ENCODE measurements at regions not wholly inside any gene's neighbourhood (a gene's known extent, or its start where the extent isn't known, plus 50 kb on each side); places are given as distances from the start of the nearest gene placed in this dataset.

DNA sequence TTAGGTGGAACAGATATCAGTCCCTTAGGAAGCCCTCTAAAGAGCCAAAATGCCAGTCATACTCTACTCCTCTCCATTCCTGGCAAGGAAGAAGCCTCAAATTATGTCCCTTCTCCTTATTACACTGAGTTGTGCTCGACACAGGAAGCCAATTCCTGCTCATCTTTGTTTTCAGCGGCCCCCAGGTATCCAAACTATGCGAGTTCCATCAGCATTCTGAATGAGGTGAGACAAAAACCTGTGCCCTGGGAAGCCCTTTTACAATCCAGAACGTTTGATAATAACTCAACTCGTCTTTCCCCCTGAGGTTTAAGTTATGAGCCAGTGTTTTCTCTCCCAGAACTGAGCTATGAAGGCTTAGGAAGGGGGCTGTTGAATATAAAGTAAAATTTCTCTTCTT lies 580.5 kb downstream of the NXPH1 start:
- no peak overlapping the region for H3K27ac ChIP-seq (ENCODE audit: low read depth, low read length)
- CTCF ChIA-PET: no interaction called here
- Mint-ChIP-seq H3K4me1 (no peaks in the 10 kb centered on the region), H3K36me3 (no peaks in the 10 kb centered on the region), H3K27me3 (no peaks in the 10 kb centered on the region), H3K9me3 (peaks cover 0 to 40% (median 10%) of the 10 kb centered on the region in 11 donors), H3K4me3 (no peak overlapping the region), H3K27ac (no peak overlapping the region)
- H3K4me1 ChIP-seq (ENCODE audit: control insufficient read depth in 2 of 2, insufficient read depth in 2 of 2, low read length in 2 of 2): no peaks in the 10 kb centered on the region
- no peak overlapping the region for H3K4me3 ChIP-seq (ENCODE audit: low read length)
- H3K9me3 ChIP-seq (ENCODE audit: control insufficient read depth in 2 of 3, low read length in 3 of 3): no peaks in the 10 kb centered on the region
- intact Hi-C loops (cut with micrococcal nuclease): no loop called here
- POLR2A ChIA-PET: no interaction called here
- no peak for ATAC-seq
- no peaks in the 10 kb centered on the region for H3K27me3 ChIP-seq (ENCODE audit: control insufficient read depth in 2 of 2, insufficient read depth in 2 of 2, low read length in 2 of 2)
- no peaks in the 10 kb centered on the region for H3K36me3 ChIP-seq (ENCODE audit: control insufficient read depth in 2 of 3, insufficient read depth in 3 of 3, low read length in 3 of 3)
- no peak for DNase-seq

DNA sequence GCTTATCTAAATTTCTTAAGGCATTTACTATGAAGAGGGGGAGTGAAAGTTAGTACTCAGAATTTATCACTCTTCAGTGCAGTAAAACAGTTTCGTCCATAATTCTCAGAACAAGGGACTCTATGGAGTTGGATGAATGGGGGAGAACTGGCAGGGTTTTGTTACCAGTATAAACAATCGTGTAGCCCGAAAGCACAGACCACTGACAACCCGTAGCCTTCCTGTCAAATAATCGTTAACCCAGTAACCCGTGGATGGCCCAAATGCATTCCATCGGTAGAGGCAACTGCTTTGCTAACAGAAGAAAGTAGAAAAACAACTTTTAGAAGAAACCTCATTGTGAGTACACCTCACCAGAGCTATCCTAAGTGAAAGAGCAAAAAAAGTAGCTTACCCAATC lies 583.9 kb downstream of the NXPH1 start:
- Mint-ChIP-seq H3K4me1 (no peaks in the 10 kb centered on the region), H3K36me3 (no peaks in the 10 kb centered on the region), H3K4me3 (no peak overlapping the region), H3K9me3 (peaks cover 0 to 22% (median 6%) of the 10 kb centered on the region in 11 donors), H3K27ac (no peak overlapping the region), H3K27me3 (no peaks in the 10 kb centered on the region)
- CTCF ChIA-PET: no interaction called here
- POLR2A ChIA-PET: no interaction called here
- Histone ChIP-seq H3K27ac (ENCODE audit: low read depth, low read length) (no peak overlapping the region), H3K36me3 (ENCODE audit: control insufficient read depth in 2 of 3, insufficient read depth in 3 of 3, low read length in 3 of 3) (no peaks in the 10 kb centered on the region), H3K4me3 (ENCODE audit: low read length) (no peak overlapping the region), H3K4me1 (ENCODE audit: control insufficient read depth in 2 of 2, insufficient read depth in 2 of 2, low read length in 2 of 2) (no peaks in the 10 kb centered on the region), H3K9me3 (ENCODE audit: control insufficient read depth in 2 of 3, low read length in 3 of 3) (no peaks in the 10 kb centered on the region), H3K27me3 (ENCODE audit: control insufficient read depth in 2 of 2, insufficient read depth in 2 of 2, low read length in 2 of 2) (no peaks in the 10 kb centered on the region)
- ATAC-seq (no peak), DNase-seq (no peak)
- intact Hi-C loops (cut with micrococcal nuclease): no loop called here

DNA sequence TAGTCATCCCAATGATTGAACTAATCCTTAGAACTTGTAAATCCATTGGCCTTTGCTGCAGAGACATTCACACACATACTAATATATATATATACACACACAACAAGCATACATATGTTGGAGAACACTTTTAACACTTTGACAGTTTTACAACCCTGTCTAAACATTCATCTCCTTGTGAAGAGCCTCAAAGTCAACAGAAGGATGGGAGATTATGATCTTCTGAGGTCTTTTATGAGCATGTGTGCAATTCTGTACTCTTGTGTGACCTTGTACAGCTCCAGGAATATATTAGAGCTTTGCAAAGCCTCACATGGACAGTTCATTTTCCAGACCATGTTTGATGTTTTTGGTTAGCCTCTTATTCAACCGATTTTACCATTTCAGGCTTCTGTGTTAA lies 589.0 kb downstream of the NXPH1 start:
- Histone ChIP-seq H3K4me1 (ENCODE audit: control insufficient read depth in 2 of 2, insufficient read depth in 2 of 2, low read length in 2 of 2) (no peaks in the 10 kb centered on the region), H3K27ac (ENCODE audit: low read depth, low read length) (no peak overlapping the region), H3K27me3 (ENCODE audit: control insufficient read depth in 2 of 2, insufficient read depth in 2 of 2, low read length in 2 of 2) (no peaks in the 10 kb centered on the region), H3K9me3 (ENCODE audit: control insufficient read depth in 2 of 3, low read length in 3 of 3) (no peaks in the 10 kb centered on the region), H3K4me3 (ENCODE audit: low read length) (no peak overlapping the region), H3K36me3 (ENCODE audit: control insufficient read depth in 2 of 3, insufficient read depth in 3 of 3, low read length in 3 of 3) (no peaks in the 10 kb centered on the region)
- CTCF ChIA-PET: no interaction called here
- Mint-ChIP-seq H3K27ac (no peak overlapping the region), H3K4me1 (no peaks in the 10 kb centered on the region), H3K27me3 (no peaks in the 10 kb centered on the region), H3K9me3 (peaks cover 0 to 22% (median 4%) of the 10 kb centered on the region in 11 donors), H3K36me3 (no peaks in the 10 kb centered on the region), H3K4me3 (no peak overlapping the region)
- ATAC-seq (no peak), DNase-seq (no peak)
- POLR2A ChIA-PET: no interaction called here
- intact Hi-C loops (cut with micrococcal nuclease): no loop called here

DNA sequence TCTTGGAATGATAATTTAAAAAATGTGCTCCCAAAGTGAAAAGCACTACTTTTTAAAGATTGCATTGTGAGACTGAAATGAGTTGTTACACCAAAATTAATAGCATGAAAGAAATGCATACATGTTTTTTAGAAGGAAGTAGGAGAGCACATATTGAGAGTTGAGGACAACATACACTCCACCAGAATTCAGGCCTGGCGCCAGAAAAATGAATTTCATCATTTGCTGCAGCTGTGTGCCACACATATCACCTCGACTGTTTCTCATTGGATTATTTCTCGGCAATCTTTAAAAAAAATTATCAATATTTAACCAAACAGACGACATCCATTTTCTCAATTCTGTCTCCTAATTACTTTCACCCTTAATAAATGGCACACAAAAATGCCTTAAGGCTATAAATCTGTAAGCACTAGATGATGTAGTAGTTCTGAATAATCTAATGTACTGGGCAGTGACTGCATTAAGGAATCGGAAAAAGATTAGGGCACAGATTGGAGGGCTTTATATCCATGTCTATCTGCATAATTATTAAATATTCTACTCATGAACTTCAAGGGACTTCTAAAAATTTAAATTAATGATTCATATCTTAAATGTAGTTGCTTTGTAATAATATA lies 590.4 kb downstream of the NXPH1 start:
- Histone ChIP-seq H3K4me3 (ENCODE audit: low read length) (no peak overlapping the region), H3K4me1 (ENCODE audit: control insufficient read depth in 2 of 2, insufficient read depth in 2 of 2, low read length in 2 of 2) (no peaks in the 10 kb centered on the region), H3K36me3 (ENCODE audit: control insufficient read depth in 2 of 3, insufficient read depth in 3 of 3, low read length in 3 of 3) (no peaks in the 10 kb centered on the region), H3K27me3 (ENCODE audit: control insufficient read depth in 2 of 2, insufficient read depth in 2 of 2, low read length in 2 of 2) (no peaks in the 10 kb centered on the region), H3K9me3 (ENCODE audit: control insufficient read depth in 2 of 3, low read length in 3 of 3) (no peaks in the 10 kb centered on the region), H3K27ac (ENCODE audit: low read depth, low read length) (no peak overlapping the region)
- Mint-ChIP-seq H3K27me3 (no peaks in the 10 kb centered on the region), H3K27ac (no peak overlapping the region), H3K4me1 (no peaks in the 10 kb centered on the region), H3K9me3 (peaks cover 0 to 24% (median 2%) of the 10 kb centered on the region in 11 donors), H3K36me3 (no peaks in the 10 kb centered on the region), H3K4me3 (no peak overlapping the region)
- intact Hi-C loops (cut with micrococcal nuclease): no loop called here
- ATAC-seq (no peak), DNase-seq (no peak)
- CTCF ChIA-PET: no interaction called here
- POLR2A ChIA-PET: no interaction called here

DNA sequence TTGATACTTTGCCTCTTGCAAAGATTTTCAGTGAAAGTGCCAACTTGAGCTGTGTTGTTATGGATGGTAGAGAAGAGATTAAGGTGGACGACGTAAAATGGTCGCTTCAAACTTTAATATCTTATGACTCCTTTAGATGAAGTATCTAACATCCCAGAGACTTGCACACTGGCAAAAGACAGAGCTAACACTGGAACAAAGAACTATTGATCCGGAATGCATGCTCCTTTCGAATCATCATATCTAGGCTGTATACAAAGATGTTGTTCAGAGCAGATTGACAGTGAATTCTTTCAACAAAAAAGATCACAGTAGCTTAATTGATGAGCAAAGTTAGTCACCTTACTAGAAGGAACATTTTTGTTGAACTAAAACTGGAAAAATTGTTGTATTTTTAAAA lies 592.7 kb downstream of the NXPH1 start:
- H3K27ac Mint-ChIP-seq: no peak overlapping the region
- CTCF ChIA-PET: no interaction called here
- ATAC-seq (no peak), DNase-seq (no peak)
- no peaks in the 10 kb centered on the region for H3K36me3 Mint-ChIP-seq
- Histone ChIP-seq H3K4me3 (ENCODE audit: low read length) (no peak overlapping the region), H3K27me3 (ENCODE audit: control insufficient read depth in 2 of 2, insufficient read depth in 2 of 2, low read length in 2 of 2) (no peaks in the 10 kb centered on the region), H3K9me3 (ENCODE audit: control insufficient read depth in 2 of 3, low read length in 3 of 3) (no peaks in the 10 kb centered on the region), H3K4me1 (ENCODE audit: control insufficient read depth in 2 of 2, insufficient read depth in 2 of 2, low read length in 2 of 2) (no peaks in the 10 kb centered on the region), H3K27ac (ENCODE audit: low read depth, low read length) (no peak overlapping the region), H3K36me3 (ENCODE audit: control insufficient read depth in 2 of 3, insufficient read depth in 3 of 3, low read length in 3 of 3) (no peaks in the 10 kb centered on the region)
- peaks cover 0 to 20% (median 1%) of the 10 kb centered on the region in 11 donors for H3K9me3 Mint-ChIP-seq
- no peak overlapping the region for H3K4me3 Mint-ChIP-seq
- intact Hi-C loops (cut with micrococcal nuclease): no loop called here
- H3K4me1 Mint-ChIP-seq: no peaks in the 10 kb centered on the region
- no peaks in the 10 kb centered on the region for H3K27me3 Mint-ChIP-seq
- POLR2A ChIA-PET: no interaction called here

DNA sequence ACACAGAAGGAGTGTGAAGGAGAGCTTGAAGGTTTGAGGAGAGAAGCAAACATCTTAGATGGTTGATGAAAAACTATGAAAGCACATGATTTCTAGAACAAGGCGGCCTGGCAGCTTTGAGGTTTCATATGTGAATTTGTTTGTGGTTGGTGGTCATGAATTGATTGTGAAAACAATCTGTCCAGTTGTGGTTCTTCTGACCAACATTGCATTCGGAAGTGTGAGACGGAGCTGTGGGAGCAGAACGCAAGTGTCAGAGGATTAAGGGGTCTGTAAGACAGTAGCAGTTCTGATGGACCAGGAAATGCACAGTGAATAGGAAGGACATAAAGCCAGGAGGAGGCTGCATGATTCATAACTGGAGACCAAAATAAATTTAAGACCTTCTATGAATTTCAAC lies 594.6 kb downstream of the NXPH1 start:
- Histone ChIP-seq H3K4me3 (ENCODE audit: low read length) (no peak overlapping the region), H3K27ac (ENCODE audit: low read depth, low read length) (no peak overlapping the region), H3K4me1 (ENCODE audit: control insufficient read depth in 2 of 2, insufficient read depth in 2 of 2, low read length in 2 of 2) (no peaks in the 10 kb centered on the region), H3K36me3 (ENCODE audit: control insufficient read depth in 2 of 3, insufficient read depth in 3 of 3, low read length in 3 of 3) (no peaks in the 10 kb centered on the region), H3K9me3 (ENCODE audit: control insufficient read depth in 2 of 3, low read length in 3 of 3) (no peaks in the 10 kb centered on the region), H3K27me3 (ENCODE audit: control insufficient read depth in 2 of 2, insufficient read depth in 2 of 2, low read length in 2 of 2) (no peaks in the 10 kb centered on the region)
- Mint-ChIP-seq H3K36me3 (no peaks in the 10 kb centered on the region), H3K4me1 (no peaks in the 10 kb centered on the region), H3K4me3 (no peak overlapping the region), H3K27ac (no peak overlapping the region), H3K27me3 (no peaks in the 10 kb centered on the region), H3K9me3 (peaks cover 0 to 16% (median 2%) of the 10 kb centered on the region in 11 donors)
- intact Hi-C loops (cut with micrococcal nuclease): no loop called here
- ATAC-seq (no peak), DNase-seq (no peak)
- CTCF ChIA-PET: no interaction called here
- POLR2A ChIA-PET: no interaction called here

DNA sequence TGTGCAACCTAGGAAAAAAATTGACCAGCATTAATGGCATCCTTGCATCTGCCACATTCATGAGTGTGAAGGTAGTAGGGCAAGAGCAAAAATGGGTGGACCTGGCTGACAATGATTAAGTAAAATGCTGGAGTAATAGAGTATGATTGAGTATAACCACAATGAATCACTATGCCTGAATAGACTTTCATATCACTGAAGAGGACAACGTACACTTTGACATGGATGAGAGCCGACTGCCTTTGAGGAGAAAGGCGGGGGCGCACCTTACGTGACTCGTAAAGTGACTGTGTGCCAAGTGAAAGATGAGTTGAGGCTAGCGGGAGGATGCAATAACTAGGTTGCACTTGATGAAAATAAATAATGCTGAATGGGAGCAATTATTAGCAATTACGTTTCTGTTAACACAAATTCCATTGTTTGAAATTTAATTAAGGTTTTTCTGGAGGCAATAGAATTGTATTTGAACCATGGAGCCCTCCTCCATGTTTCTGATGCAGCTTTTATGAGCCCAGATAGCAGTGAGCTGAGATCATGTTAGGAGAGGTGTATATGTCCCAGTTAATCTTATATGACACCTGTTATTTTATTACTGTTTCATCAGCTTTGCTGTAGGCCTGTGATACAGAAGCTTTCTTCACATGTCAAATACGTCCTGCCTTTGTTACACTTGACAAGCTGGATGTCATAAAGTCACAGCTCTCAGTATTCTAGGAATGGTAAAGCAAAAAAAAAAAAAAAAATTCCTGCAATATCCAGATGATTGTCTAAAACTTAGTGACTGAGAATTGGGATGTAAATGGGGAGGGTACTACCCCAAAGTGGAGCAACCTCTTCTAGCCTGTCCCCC lies 596.5 kb downstream of the NXPH1 start:
- Mint-ChIP-seq H3K27ac (no peak overlapping the region), H3K27me3 (no peaks in the 10 kb centered on the region), H3K9me3 (peaks cover 0 to 16% (median 2%) of the 10 kb centered on the region in 11 donors), H3K4me3 (no peak overlapping the region), H3K36me3 (no peaks in the 10 kb centered on the region), H3K4me1 (no peaks in the 10 kb centered on the region)
- intact Hi-C loops (cut with micrococcal nuclease): no loop called here
- DNase-seq (no peak), ATAC-seq (no peak)
- CTCF ChIA-PET: no interaction called here
- no peaks in the 10 kb centered on the region for H3K9me3 ChIP-seq (ENCODE audit: control insufficient read depth in 2 of 3, low read length in 3 of 3)
- no peak overlapping the region for H3K4me3 ChIP-seq (ENCODE audit: low read length)
- POLR2A ChIA-PET: no interaction called here
- H3K36me3 ChIP-seq (ENCODE audit: control insufficient read depth in 2 of 3, insufficient read depth in 3 of 3, low read length in 3 of 3): no peaks in the 10 kb centered on the region
- H3K27me3 ChIP-seq (ENCODE audit: control insufficient read depth in 2 of 2, insufficient read depth in 2 of 2, low read length in 2 of 2): no peaks in the 10 kb centered on the region
- no peak overlapping the region for H3K27ac ChIP-seq (ENCODE audit: low read depth, low read length)
- no peaks in the 10 kb centered on the region for H3K4me1 ChIP-seq (ENCODE audit: control insufficient read depth in 2 of 2, insufficient read depth in 2 of 2, low read length in 2 of 2)

All from naive thymus-derived CD4-positive, alpha-beta T cell (primary cell).